GM18519 (cell line): ENCODE measurements at regions not wholly inside any gene's neighbourhood (a gene's known extent, or its start where the extent isn't known, plus 50 kb on each side); places are given as distances from the start of the nearest gene placed in this dataset.
A peak's percentile ranks its signal among the peaks of the same experiment; 100 is the strongest.

Source experiments
- ATAC-seq: cut with Tn5 transposase; IDR thresholded peaks from one replicate; pipeline ENCODE4 v1.9.1; 2021; ENCODE audit warnings: mild to moderate bottlenecking, moderate library complexity; ENCODE audit not compliant: unreplicated experiment, low FRiP score

DNA sequence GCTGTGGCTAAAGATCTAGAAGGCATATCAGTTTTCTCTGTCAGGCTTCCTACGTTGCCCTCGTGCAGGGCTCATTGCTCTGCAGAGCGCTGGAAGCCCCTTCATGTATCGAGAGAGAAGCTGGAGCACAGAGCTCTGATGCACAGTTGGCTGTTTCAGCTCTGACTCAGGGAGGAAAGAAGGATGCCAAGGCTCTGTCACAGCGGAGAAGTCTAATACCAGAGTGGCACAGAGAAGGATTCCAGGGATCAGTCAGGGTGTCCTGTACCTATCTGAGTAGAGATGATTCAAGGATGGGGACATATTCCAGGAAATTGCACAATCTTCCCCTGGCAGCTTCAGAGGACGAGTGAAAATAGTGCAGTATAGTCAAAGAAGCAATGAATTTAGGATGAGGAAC lies 179.2 kb upstream of the FMN2 start:
- no peak for ATAC-seq

DNA sequence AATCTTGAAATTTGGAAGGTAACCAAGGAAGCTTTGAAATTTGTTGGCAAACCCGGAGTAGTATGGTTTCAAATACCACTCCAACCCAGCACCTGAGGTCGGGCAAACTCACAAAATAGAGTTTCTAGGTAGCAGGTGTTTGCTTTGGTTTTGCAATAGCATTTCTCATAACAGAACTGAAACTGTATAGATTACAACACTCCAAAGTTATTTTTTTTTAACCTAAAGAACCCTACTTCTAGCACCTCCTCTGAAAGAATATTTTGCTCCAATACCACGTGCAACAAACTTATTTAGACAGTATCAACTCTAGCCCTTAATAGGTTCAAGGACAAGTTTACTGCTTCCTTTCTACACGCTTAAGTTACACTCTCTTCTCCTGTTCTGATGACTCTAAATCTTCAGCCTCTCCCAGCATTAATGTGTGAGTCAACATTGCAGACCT lies 178.5 kb upstream of the FMN2 start:
- ATAC-seq, result no peak

DNA sequence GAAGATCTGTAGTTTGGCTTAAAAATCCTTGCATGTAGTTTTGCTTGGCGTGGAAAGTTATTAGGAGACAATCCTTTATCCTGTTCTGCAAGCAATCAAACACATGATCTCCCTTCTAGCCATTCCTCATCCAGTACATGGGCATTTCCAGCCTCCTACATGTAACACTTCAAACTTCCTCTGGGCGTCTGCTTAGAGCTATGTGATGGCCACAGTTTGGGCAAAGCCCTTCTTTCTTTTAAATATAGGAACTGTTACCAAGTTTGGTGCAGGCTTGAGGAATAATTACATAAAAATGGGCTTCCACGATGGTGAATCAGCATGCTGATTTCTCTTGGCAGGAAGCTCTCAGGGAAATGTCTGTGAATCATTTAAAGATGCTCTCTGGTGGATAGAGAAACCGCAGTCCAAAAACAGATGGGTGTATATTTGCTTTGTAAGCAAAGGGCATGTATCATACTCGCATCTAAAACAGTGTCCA lies 176.9 kb upstream of the FMN2 start:
- ATAC-seq, result no peak

DNA sequence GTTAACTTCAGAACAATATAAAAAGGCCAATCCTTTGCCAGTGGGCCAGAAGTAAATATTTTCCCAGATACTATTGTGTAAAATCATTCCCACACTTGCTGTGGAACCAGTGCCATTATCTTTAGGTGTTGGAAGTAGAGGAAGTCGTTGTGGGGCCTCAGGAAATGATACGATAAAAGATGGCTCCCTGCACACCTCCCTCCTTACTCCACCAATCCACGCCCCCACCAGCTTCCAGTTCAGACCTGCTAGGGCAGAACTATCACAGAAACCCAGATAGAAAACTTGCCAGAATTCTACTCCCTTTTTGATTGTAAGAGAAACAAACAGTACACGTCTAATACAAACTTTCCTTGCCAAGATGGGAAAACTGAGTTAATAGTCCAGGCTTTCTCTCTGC lies 173.0 kb upstream of the FMN2 start:
- ATAC-seq, result no peak

DNA sequence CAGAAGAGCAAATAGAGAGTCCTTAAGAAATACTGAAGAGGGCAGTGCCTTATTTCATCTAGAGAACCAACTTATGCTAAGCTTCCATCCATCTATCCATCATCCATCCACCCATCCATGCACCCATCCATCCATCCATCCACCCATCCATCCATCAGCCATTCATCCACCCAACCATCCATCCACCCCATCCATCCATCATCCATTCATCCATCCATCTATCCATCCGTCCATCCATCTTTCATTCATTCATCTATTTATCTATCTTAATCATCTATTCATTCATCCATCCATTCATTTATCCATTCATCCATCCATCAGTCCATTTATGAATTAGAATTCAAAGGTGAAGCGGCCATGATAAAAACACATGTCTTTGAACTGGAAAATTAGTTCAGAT lies 171.5 kb upstream of the FMN2 start:
- no peak for ATAC-seq

DNA sequence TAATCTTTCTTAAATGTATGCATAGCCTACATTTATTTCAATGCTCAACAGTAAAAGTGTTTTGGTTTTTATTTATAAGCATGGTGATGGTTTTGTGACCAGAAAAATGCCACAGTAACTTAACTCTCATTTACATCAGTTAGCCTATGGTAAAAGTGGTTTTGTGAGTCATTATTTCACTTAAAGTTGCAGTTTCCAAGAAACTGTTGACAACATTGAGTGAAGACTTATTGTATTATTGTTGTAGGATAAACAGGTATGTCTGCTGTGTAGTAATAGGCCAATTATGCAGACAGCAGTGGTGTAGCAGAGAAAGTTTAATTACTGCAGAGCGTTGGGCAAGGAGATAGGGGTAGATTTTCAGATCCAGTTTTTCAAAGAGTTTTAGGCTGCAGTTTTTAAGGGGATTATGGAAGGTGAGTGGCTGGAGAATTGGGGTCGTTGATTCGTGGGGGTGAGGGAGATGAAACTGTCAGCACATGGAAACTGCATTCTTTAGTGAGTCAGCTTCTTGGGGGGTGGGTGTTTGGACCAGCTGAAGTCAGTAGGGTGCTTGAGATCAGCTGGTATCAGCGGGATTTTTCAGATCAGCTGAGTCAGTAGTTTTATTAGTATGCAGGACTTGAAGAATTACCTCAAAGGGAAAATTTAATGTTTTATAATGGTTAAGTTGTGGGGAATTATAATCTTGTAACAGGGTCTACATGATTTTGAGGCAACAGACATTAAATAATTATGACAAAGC lies 168.7 kb upstream of the FMN2 start:
- no peak for ATAC-seq

DNA sequence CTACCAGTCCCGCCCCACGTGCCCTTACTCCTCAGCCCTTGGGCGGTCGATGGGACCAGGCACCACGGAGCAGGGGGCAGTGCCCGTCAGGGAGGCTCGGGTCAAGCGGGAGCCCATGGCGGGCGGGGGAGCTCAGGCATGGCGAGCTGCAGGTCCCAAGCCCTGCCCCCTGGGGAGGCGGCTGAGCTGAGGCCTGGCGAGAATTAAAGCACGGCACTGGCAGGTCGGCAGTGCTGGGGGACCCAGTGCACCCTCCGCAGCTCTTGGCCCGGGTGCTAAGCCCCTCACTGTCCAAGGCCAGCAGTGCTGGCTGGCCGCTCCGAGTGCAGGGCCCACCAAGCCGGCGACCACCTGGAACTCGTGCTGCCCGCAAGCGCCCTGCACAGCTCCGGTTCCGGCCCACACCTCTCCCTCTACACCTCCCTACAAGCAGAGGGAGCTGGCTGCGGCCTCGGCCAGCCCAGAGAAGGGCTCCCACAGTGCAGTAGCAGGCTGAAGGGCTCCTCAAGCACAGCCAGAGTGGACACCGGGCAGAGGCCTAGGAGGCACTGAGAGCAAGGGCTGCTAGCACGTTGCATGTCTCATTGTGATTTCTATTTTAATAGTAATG lies 166.8 kb upstream of the FMN2 start:
- ATAC-seq, result no peak

DNA sequence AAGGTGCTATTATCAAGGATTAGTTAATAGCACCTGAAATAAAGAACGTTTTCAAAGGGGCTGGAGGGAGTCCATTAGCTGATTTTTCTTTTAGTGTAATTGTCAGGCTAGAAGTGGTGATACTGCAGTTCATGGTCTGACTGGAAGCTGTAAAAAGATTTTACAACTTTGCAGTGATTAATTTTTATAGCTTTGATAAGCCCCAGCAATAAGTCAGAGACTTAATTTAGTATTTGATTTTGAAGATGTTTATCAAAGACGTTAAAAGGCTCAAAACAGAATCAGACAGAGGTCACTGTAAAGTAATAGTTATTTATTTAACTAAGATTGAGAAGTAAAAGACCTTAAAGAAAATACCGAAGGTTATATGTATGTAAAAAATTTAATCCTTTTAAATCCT lies 165.5 kb upstream of the FMN2 start:
- ATAC-seq, result no peak

DNA sequence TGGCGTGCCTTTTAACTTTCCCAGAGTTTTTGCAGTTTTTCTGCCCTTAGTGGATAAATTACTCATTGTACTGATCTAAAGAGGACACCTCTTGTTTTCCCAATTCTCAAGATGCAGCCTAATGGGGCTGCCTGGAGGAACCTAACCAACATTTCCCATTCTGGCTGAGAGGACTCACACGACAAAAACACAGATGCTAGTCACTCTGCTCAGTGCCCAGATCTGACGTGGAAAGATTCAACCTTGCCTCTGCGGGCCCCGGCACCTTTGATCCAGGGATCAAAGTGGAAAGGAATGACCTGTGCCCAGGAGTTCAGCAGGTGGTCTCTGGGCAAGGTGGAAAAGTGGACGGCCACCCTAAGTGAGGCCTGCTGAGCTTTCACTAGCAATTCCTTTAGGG lies 162.4 kb upstream of the FMN2 start:
- no peak for ATAC-seq

DNA sequence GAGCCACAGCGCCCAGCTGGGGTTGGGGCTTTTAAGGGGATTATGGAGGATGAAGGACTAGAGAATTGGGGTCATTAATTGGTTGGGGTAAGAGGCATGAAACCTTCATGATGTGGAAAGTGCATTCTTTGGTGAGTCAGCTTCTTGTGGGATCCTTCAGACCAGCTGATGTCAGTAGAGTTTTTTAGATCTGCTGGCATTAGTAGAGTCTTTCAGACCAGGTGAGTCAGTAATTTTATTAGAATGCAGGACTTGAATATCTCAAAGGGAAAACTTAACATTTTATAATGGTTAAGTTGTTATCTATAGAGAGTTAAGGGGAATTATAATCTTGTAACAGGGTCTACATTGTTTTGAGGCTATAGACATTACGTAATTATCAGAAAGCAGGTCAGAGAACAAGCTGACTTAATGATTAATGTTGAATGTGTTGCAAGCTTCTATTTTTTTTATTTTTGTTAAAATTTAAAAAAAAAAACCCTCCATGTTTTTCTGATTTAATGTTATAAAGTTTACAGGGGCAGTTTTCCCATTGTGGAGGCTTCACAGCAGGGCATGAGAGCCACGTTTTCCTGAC lies 160.9 kb upstream of the FMN2 start:
- no peak for ATAC-seq

DNA sequence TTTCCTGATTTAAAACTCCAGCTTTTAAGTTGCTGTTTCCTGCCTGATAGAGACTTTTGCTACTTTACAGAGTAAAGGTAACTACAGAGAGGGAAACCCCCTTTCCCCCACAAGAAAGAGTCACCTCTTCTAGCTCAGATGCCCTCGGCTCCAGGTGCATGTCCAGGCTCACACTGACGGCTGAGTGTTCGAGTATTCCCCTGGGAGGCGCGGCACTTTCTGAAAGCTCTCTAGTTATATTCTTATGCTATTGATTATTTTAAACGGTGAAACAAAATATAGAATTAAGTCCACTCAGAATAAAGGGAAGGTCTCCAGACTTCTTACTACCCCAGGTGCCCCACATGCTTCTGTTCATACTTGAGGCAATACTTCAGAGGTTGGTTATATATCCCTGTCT lies 160.3 kb upstream of the FMN2 start:
- no peak for ATAC-seq

DNA sequence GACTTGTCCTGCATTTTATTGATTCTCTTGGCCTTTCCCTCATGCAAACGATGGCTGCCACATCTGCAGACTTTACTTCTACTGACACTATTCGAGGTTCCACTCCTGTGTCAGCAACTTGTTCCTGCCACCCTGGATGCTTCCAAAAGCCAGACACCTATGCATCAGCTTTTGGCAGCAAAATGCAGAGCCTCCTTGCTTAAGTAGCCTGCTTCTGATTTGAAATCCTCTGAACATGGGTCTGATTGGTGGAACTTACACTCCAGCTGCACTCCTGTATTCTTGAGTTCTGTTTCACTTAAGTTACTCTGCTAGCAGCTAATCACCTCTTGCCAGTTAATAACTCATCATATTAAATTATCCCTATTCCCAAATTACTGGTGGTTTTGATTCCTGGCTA lies 152.1 kb upstream of the FMN2 start:
- no peak for ATAC-seq

DNA sequence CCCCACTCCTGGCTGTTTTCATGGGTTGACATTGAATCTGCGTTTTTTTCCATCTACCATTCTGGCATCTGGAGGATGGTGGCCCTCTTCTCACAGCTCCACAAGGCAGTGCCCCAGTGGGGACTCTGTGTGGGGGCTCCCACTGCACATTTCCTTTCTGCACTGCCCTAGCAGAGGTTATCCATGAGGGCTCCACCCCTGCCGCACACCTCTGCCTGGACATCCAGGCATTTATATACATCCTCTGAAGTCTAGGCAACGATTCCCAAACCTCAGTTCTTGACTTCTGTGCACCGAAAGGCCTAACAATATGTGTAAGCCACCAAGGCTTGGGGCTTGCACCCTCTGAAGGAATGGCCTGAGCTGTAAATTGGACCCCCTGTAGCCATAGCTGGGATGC lies 147.9 kb upstream of the FMN2 start:
- ATAC-seq, result no peak

DNA sequence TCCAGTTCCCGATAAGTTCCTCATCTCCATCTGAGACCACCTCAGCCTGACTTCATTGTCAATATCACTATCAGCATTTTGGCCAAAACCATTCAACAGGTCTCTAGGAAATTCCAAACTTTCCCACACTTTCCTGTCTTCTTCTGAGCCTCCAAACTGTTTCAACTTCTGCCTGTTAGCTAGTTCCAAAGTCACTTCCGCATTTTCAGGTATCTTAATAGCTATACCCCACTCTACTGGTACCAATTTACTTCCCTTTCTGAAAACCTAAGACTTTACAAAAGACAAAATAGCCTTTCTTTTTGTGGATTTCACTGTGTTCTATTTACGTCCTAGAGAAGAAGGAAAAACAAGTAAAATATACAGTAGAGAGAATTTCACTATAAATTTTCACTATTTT lies 147.0 kb upstream of the FMN2 start:
- no peak for ATAC-seq

DNA sequence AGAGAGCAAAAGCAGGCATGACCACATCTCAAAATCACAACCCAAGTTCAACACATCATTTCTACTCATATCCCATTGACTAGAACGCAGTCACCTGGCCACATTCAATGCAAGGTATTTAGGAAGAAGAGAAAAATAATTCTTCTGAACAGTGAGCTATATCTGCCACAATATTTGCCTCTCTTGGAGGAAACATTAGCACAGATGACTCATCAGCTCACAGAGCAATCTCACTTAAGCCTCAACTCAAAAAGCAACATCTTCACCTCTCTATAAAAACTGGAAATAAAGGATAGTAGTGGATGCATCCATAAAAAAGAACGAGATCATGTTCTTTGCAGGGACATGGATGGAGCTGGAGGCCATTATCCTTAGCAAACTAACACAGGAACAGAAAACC lies 143.9 kb upstream of the FMN2 start:
- ATAC-seq, result no peak

DNA sequence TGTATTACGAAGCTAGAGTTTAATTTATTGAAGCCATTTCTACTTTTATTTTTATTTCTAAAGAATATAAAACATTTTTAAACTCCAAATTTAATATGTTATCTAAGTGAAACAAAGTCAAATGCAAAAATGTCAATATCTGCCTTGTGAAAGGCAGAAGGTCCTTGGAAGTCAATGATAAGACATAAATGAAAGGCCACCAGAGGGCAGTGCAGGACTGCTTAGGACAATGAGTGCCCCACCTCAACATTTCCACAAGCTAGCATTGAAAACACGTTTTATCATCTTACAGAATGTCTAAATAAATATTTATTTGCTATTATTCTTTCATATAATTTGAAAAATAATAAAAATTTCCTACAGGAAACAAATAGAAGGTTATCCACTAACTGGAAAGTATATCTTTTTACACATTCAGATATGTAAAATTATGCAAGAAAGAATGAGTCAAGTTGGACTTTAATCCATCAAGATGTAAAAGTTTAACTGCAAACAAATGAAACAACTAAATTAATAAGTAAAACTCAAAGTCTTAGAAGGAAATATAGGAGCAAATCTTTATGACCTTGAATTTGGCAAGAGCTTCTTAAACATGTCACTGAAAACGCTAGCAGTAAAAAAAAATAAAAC lies 140.1 kb upstream of the FMN2 start:
- ATAC-seq, result peak; percentile 66

DNA sequence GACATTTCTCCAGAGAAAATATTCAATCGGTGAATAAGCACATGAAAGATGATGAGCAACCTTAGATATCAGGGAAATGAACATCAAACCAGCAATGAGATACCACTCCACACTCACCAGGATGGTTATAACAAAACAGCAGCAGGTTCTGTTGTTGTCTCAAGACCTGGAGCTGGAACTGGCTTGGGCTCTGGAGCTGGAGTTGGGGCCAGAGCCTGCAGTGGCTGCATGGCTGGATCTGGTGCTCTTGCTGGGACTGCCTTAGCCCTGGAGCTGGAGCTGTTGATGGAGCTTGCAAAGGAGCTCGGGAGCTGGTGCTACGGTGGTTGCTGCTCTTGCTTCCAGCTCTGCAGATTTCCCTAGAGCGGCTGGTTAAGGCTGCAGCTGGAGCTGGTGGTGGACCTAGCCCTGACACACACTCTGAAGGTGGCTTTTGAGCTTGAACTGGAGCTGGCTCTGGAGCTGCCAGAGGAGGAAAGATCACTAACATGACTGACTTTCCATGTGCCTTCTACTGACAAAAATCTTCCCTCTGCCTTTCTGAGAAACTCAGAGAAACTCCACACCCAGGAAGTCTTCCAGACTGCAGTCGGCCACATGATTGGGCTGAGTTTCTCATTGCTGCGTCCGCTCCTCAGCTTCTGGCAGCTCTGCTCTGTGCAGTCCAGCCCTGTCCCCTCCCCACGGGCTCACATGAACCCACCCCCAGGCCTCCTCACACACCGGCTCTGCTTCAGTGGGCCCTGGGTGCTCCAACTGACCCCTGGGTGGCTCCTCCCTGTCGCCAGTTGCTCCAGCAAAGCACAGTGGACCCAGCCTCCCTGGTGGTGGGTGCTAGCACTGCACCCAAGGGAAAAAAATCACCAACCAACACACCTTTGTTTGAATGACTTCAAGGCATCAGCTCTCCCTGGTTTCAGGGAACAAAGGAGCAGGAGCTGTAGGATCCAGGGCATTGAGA lies 139.1 kb upstream of the FMN2 start:
- no peak for ATAC-seq

DNA sequence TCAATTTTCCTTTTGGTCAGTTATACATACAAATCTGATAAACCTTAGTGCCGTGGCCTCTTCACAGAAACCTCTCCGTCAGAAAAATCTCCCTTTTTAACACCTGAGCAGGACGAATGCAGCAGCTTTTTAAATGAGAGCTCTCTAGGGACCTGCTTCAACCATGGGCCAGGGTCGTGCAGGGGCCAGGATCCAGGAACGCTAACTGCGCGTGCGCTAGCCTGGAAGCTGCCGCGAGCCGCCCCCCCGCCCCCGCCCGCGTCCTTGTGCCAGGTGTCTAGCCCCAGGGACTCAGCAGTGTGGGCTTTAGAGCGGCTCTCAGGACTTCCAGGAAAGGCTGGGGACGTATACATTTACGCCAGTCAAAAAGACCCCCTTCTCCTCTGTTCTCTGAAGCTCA lies 136.8 kb upstream of the FMN2 start:
- ATAC-seq, result no peak

DNA sequence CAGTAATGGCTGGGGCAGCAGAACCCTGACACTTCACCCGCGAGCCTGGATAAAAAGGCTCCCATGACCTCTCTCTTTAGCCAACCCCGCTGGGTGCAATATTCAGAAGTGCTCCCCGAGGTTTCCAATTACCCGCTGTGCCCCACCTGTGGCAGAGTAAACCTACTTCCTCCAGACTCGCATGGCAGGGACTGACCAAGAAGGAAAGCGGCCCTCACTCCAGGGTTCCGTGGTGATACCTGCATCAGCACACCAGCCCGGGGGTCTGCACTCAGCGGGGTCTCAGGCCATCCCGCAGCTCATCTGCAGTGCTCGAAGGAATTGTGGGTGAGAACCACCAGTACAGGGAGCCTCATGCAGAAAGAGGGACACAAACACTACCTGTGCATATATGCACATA lies 136.3 kb upstream of the FMN2 start:
- no peak for ATAC-seq

DNA sequence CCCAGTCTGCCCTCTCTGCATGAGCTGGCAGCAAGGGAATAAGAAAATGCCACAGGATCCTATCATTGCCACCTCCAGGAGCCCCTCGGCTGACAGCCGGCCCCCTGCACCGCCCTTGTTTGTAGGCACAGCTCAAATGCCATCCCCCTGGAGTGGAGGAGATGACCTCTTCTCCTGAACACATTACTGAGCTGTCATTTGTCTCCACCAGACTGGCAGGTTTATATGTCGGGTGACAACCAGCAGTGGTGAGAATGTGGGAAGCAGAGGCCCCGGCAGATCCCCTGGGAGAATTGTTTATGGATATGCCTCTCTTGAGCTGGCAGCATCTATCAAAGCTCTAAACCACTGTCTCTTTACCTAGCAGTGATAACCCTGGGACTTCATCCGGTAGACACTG lies 135.4 kb upstream of the FMN2 start:
- ATAC-seq, result no peak
